ENCODE measurements at regions not wholly inside any gene's neighbourhood (a gene's known extent, or its start where the extent isn't known, plus 50 kb on each side); places are given as distances from the start of the nearest gene placed in this dataset.

DNA sequence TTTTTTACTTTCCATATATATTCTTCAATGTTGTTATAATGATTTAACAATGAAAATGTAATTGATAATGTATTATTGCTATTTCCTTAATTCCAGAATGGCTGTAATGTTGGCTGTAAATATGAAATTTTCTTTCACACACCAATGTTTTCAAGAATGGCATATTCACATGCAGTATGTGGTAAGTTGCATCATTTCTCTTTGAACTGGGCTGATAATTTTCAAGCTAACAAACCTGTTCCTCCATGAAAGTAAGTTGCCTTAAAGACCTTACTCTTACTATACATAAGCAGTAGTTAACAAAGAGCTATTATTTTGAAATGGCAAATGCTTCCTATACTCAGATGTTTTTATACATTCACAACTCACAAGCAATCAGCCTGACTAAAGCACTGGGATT is 154.5 kb downstream of the TMEM168 start:
- Mint-ChIP-seq H3K4me3 (no peak overlapping the region), H3K4me1 (no peaks in the 10 kb centered on the region), H3K9me3 (no peaks in the 10 kb centered on the region), H3K27me3 (no peaks in the 10 kb centered on the region), H3K36me3 (no peaks in the 10 kb centered on the region), H3K27ac (no peak overlapping the region)
- ATAC-seq (replicated peaks in 1 of 4): no peak
- no peak overlapping the region for H3K4me3 ChIP-seq (ENCODE audit: control insufficient read depth in 1 of 2, extremely low read depth in 1 of 2, low read length in 1 of 2)
- DNase-seq: no peak
- CTCF ChIA-PET: no interaction called here
- POLR2A ChIA-PET: no interaction called here
- no peaks in the 10 kb centered on the region for H3K9me3 ChIP-seq
- H3K27ac ChIP-seq (ENCODE audit: low read length): no peak overlapping the region
- H3K27me3 ChIP-seq (replicated peaks in 1 of 2; ENCODE audit: control insufficient read depth in 2 of 2, extremely low read depth in 1 of 2, insufficient read depth in 2 of 2, low read length in 1 of 2): no peaks in the 10 kb centered on the region
- H3K36me3 ChIP-seq (ENCODE audit: control insufficient read depth in 2 of 2, extremely low read depth in 1 of 2, insufficient read depth in 1 of 2, low read length in 1 of 2): no peaks in the 10 kb centered on the region
- H3K4me1 ChIP-seq (ENCODE audit: control insufficient read depth in 1 of 2, extremely low read depth in 1 of 2, insufficient read depth in 2 of 2, low read length in 2 of 2): no peaks in the 10 kb centered on the region

DNA sequence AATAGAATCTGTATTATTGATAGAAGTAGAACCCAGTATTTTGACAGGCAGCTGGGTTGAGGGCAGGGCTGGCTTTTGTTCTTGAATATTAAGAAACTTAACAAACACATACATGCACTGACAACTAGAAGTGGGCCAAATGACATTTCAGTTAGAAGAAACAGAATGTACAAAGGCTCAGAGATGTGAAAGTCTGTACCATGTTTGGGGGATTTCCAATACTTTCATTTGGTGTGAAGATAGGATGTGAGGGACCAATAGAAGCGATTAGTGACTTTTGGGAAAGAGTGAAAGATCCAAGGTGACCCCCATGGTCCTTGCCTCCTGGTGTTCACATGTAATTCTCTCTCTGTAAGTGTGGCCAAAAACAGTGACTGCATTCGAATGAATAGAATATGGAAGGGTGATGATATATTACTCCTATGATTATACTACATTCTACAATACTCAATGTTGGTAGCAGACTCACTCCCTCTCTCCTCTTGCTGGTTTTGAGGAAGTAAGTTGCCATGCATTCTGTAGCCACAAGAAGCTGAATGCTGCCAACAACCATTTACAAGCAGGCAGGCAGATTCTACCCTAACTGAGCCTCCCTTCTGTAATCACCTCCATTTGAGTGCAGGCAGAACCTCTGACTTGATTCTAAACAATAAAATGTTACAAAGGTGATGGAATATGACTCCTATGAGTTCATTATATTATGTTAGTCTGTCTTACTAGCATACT is 151.4 kb downstream of the TMEM168 start:
- 50% methylated on average over 1 of the region's 2 CpGs for WGBS (ENCODE audit: insufficient coverage)
- no peak overlapping the region for H3K27ac Mint-ChIP-seq
- DNase-seq (no peak), ATAC-seq (replicated peaks in 1 of 4) (no peak)
- H3K4me1 Mint-ChIP-seq: no peaks in the 10 kb centered on the region
- Histone ChIP-seq H3K4me3 (ENCODE audit: control insufficient read depth in 1 of 2, extremely low read depth in 1 of 2, low read length in 1 of 2) (no peak overlapping the region), H3K27me3 (replicated peaks in 1 of 2; ENCODE audit: control insufficient read depth in 2 of 2, extremely low read depth in 1 of 2, insufficient read depth in 2 of 2, low read length in 1 of 2) (no peaks in the 10 kb centered on the region), H3K4me1 (ENCODE audit: control insufficient read depth in 1 of 2, extremely low read depth in 1 of 2, insufficient read depth in 2 of 2, low read length in 2 of 2) (no peaks in the 10 kb centered on the region), H3K27ac (ENCODE audit: low read length) (no peak overlapping the region), H3K9me3 (no peaks in the 10 kb centered on the region), H3K36me3 (ENCODE audit: control insufficient read depth in 2 of 2, extremely low read depth in 1 of 2, insufficient read depth in 1 of 2, low read length in 1 of 2) (no peaks in the 10 kb centered on the region)
- no peaks in the 10 kb centered on the region for H3K36me3 Mint-ChIP-seq
- H3K27me3 Mint-ChIP-seq: peaks cover 0 to 3% of the 10 kb centered on the region in 2 donors
- H3K9me3 Mint-ChIP-seq: peaks cover 4 to 15% (median 11%) of the 10 kb centered on the region in 3 donors
- no peak overlapping the region for H3K4me3 Mint-ChIP-seq
- POLR2A ChIA-PET: no interaction called here
- CTCF ChIA-PET: no interaction called here

DNA sequence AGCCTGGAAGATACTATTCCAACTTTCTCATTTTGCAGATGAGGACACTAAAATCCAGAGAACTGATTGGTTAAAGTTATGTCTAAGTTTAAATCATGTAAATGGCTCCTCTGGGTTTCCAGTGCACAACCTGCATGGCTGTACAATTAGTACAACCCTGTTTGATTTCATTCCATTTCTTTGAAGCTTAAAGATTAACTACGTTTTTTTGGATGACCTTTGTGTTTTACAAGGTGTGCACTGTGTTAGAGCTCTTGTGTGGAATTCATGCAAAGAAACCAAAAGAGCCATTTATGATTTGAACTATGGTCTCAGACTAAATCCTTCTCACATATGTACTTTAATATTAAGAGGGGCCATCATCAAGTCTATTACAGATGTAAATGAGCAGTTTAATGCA is 149.5 kb downstream of the TMEM168 start:
- POLR2A ChIA-PET: no interaction called here
- Mint-ChIP-seq H3K4me3 (no peak overlapping the region), H3K27ac (no peak overlapping the region), H3K36me3 (no peaks in the 10 kb centered on the region), H3K4me1 (no peaks in the 10 kb centered on the region), H3K27me3 (peaks cover 3% of the 10 kb centered on the region in 2 donors), H3K9me3 (peaks cover 9 to 24% (median 21%) of the 10 kb centered on the region in 3 donors)
- H3K9me3 ChIP-seq: no peaks in the 10 kb centered on the region
- no peak overlapping the region for H3K4me3 ChIP-seq (ENCODE audit: control insufficient read depth in 1 of 2, extremely low read depth in 1 of 2, low read length in 1 of 2)
- no peaks in the 10 kb centered on the region for H3K27me3 ChIP-seq (replicated peaks in 1 of 2; ENCODE audit: control insufficient read depth in 2 of 2, extremely low read depth in 1 of 2, insufficient read depth in 2 of 2, low read length in 1 of 2)
- WGBS (ENCODE audit: insufficient coverage): no CpG with 5 or more reads among the region's 1 CpG
- no peak for ATAC-seq (replicated peaks in 1 of 4)
- no peak for DNase-seq
- no peaks in the 10 kb centered on the region for H3K36me3 ChIP-seq (ENCODE audit: control insufficient read depth in 2 of 2, extremely low read depth in 1 of 2, insufficient read depth in 1 of 2, low read length in 1 of 2)
- no peak overlapping the region for H3K27ac ChIP-seq (ENCODE audit: low read length)
- CTCF ChIA-PET: no interaction called here
- H3K4me1 ChIP-seq (ENCODE audit: control insufficient read depth in 1 of 2, extremely low read depth in 1 of 2, insufficient read depth in 2 of 2, low read length in 2 of 2): no peaks in the 10 kb centered on the region

DNA sequence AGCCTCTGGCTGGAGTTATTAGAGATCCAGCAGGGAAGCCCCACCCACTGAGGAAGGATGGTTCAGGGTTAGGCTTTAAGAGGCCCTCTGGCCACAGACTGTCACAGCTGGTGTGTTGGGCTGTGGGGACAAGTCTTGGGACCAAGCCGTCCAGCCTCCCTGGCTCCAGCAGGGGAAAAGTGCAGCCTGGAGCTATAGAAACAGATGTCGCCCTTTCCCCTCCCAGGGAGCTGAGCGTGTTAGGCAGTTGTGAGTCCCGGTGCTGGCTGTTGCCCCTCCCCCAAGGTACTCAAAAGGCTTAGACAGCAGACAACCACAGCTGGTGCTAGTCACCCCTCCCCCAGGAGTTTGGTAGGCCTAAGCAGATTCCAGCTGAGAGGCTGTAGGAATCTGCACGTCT is 143.4 kb downstream of the TMEM168 start:
- Mint-ChIP-seq H3K27ac (no peak overlapping the region), H3K9me3 (peaks cover 18 to 37% (median 28%) of the 10 kb centered on the region in 3 donors)

DNA sequence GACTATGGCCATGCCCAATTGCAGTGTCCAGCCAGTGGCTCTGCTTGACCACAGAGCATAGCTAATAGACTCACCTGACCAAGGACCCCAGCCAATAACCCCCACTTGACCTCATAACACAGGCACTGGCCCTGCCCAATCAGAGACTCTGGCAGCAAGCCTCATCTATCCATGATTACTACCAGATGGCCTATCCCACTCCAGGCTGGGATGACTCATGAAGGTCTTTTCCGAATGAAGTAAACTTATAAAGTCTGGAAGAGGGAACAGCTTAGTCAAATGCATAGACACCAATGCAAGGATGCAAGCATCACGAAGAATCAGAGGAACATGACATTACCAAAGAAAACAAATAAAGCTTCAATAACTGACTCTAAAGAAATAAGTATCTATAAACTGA is 141.4 kb downstream of the TMEM168 start:
- Histone ChIP-seq H3K36me3 (ENCODE audit: control insufficient read depth in 2 of 2, extremely low read depth in 1 of 2, insufficient read depth in 1 of 2, low read length in 1 of 2) (no peaks in the 10 kb centered on the region), H3K27me3 (replicated peaks in 1 of 2; ENCODE audit: control insufficient read depth in 2 of 2, extremely low read depth in 1 of 2, insufficient read depth in 2 of 2, low read length in 1 of 2) (peaks cover 0 to 20% of the 10 kb centered on the region in 2 experiments), H3K9me3 (no peaks in the 10 kb centered on the region), H3K4me1 (ENCODE audit: control insufficient read depth in 1 of 2, extremely low read depth in 1 of 2, insufficient read depth in 2 of 2, low read length in 2 of 2) (no peaks in the 10 kb centered on the region), H3K4me3 (ENCODE audit: control insufficient read depth in 1 of 2, extremely low read depth in 1 of 2, low read length in 1 of 2) (no peak overlapping the region), H3K27ac (ENCODE audit: low read length) (no peak overlapping the region)
- WGBS (ENCODE audit: insufficient coverage): no CpG with 5 or more reads among the region's 2 CpGs
- no peak for DNase-seq
- no peak for ATAC-seq (replicated peaks in 1 of 4)
- ChIA-PET CTCF (no interaction called here), POLR2A (no interaction called here)
- no peak overlapping the region for H3K27ac Mint-ChIP-seq
- H3K27me3 Mint-ChIP-seq: peaks cover 0 to 9% of the 10 kb centered on the region in 2 donors
- H3K4me3 Mint-ChIP-seq: no peak overlapping the region
- no peaks in the 10 kb centered on the region for H3K36me3 Mint-ChIP-seq
- no peaks in the 10 kb centered on the region for H3K4me1 Mint-ChIP-seq
- H3K9me3 Mint-ChIP-seq: peaks cover 18 to 32% (median 18%) of the 10 kb centered on the region in 3 donors

More for the DNA sequence above, 143.4 kb downstream of the TMEM168 start:
- no peaks in the 10 kb centered on the region for H3K36me3 ChIP-seq (ENCODE audit: control insufficient read depth in 2 of 2, extremely low read depth in 1 of 2, insufficient read depth in 1 of 2, low read length in 1 of 2)
- no peak for ATAC-seq (replicated peaks in 1 of 4)
- Mint-ChIP-seq H3K4me3 (no peak overlapping the region), H3K27me3 (peaks cover under 1 to 9% of the 10 kb centered on the region in 2 donors), H3K4me1 (no peaks in the 10 kb centered on the region), H3K36me3 (no peaks in the 10 kb centered on the region)
- no peak overlapping the region for H3K27ac ChIP-seq (ENCODE audit: low read length)
- no peak for DNase-seq
- WGBS (ENCODE audit: insufficient coverage): 52% methylated on average over 5 of the region's 5 CpGs
- peaks cover 0 to 20% of the 10 kb centered on the region in 2 experiments for H3K27me3 ChIP-seq (replicated peaks in 1 of 2; ENCODE audit: control insufficient read depth in 2 of 2, extremely low read depth in 1 of 2, insufficient read depth in 2 of 2, low read length in 1 of 2)
- H3K9me3 ChIP-seq: no peaks in the 10 kb centered on the region
- ChIA-PET CTCF (no interaction called here), POLR2A (no interaction called here)
- H3K4me3 ChIP-seq (ENCODE audit: control insufficient read depth in 1 of 2, extremely low read depth in 1 of 2, low read length in 1 of 2): no peak overlapping the region
- no peaks in the 10 kb centered on the region for H3K4me1 ChIP-seq (ENCODE audit: control insufficient read depth in 1 of 2, extremely low read depth in 1 of 2, insufficient read depth in 2 of 2, low read length in 2 of 2)

DNA sequence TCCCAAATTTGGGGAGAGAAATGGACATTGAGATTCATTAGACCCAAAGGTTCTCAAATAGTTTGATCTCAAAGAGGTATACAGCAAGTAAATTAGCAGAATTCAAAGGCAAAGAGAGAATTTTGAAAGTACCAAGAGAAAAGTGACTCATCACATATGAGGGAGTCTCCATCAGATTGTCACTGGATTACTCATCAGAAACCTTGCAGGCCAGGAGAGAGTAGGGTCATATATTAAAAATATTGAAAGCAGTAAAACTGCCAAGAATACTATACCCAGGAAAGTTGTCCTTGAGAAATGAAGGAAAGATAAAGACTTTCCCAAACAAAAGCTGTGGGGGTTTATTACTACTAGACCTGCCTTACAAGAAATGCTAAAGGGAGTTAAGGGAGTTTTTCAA is 140.6 kb downstream of the TMEM168 start:
- Mint-ChIP-seq H3K27me3 (peaks cover 0 to 9% of the 10 kb centered on the region in 2 donors), H3K4me1 (no peaks in the 10 kb centered on the region), H3K4me3 (no peak overlapping the region), H3K27ac (no peak overlapping the region), H3K9me3 (peaks cover 12 to 25% (median 14%) of the 10 kb centered on the region in 3 donors), H3K36me3 (no peaks in the 10 kb centered on the region)
- no peak overlapping the region for H3K4me3 ChIP-seq (ENCODE audit: control insufficient read depth in 1 of 2, extremely low read depth in 1 of 2, low read length in 1 of 2)
- peaks cover 0 to 20% of the 10 kb centered on the region in 2 experiments for H3K27me3 ChIP-seq (replicated peaks in 1 of 2; ENCODE audit: control insufficient read depth in 2 of 2, extremely low read depth in 1 of 2, insufficient read depth in 2 of 2, low read length in 1 of 2)
- no peaks in the 10 kb centered on the region for H3K4me1 ChIP-seq (ENCODE audit: control insufficient read depth in 1 of 2, extremely low read depth in 1 of 2, insufficient read depth in 2 of 2, low read length in 2 of 2)
- H3K27ac ChIP-seq (ENCODE audit: low read length): no peak overlapping the region
- POLR2A ChIA-PET: no interaction called here
- no peaks in the 10 kb centered on the region for H3K36me3 ChIP-seq (ENCODE audit: control insufficient read depth in 2 of 2, extremely low read depth in 1 of 2, insufficient read depth in 1 of 2, low read length in 1 of 2)
- H3K9me3 ChIP-seq: no peaks in the 10 kb centered on the region
- no peak for ATAC-seq (replicated peaks in 1 of 4)
- CTCF ChIA-PET: no interaction called here
- DNase-seq: no peak

Data from T-cell (primary cell).